ENCODE measurements at regions not wholly inside any gene's neighbourhood (a gene's known extent, or its start where the extent isn't known, plus 50 kb on each side); places are given as distances from the start of the nearest gene placed in this dataset.

DNA sequence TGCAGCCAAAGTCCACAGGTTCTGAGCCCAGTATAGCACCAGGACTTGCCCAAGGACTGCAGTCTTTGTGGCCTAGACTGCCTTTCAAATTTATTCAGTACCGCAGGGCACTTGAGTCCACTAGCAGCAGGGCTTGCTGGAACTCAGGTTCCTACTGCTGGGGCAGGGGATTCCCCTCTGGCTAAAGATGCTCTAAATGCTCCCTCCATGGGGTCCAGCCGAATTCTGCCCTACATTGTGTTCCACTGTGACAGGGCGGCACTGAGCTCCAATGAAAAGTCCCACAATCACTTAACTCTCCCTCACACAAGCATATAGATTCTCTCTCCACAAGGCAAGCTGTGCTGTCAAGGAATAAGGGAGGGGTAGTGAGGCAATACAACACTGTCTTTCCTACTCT lies 518.1 kb upstream of the VRK2 start:
- Histone ChIP-seq H3K4me1 (ENCODE audit: low read length) (no peaks in the 10 kb centered on the region), H3K9me2 (replicated peaks; ENCODE audit: insufficient read depth, low read length) (no peaks in the 10 kb centered on the region), H3K36me3 (replicated peaks; ENCODE audit: insufficient read depth, low read length) (no peaks in the 10 kb centered on the region), H3K79me2 (ENCODE audit: low read length) (no peaks in the 10 kb centered on the region), H3F3A (ENCODE audit: insufficient read depth, low read length) (no peaks in the 10 kb centered on the region), H3K9ac (ENCODE audit: low read length) (no peak overlapping the region), H2AFZ (ENCODE audit: low read length) (no peak overlapping the region), H3K4me3 (ENCODE audit: low read length) (no peak overlapping the region), H3K4me2 (ENCODE audit: low read depth, low read length) (no peak overlapping the region), H3K9me3 (replicated peaks; ENCODE audit: insufficient read depth, low read length) (no peaks in the 10 kb centered on the region), H3K27ac (ENCODE audit: low read length) (no peak overlapping the region), H4K20me1 (ENCODE audit: insufficient read depth, low read length) (no peaks in the 10 kb centered on the region), H3K27me3 (replicated peaks; ENCODE audit: insufficient read depth, low read length) (no peaks in the 10 kb centered on the region)
- TF ChIP-seq EZH2 (optimal IDR thresholded peaks at IDR 0.05; ENCODE audit: low read depth, low read length): no peak
- TF ChIP-seq, protein P1, sequence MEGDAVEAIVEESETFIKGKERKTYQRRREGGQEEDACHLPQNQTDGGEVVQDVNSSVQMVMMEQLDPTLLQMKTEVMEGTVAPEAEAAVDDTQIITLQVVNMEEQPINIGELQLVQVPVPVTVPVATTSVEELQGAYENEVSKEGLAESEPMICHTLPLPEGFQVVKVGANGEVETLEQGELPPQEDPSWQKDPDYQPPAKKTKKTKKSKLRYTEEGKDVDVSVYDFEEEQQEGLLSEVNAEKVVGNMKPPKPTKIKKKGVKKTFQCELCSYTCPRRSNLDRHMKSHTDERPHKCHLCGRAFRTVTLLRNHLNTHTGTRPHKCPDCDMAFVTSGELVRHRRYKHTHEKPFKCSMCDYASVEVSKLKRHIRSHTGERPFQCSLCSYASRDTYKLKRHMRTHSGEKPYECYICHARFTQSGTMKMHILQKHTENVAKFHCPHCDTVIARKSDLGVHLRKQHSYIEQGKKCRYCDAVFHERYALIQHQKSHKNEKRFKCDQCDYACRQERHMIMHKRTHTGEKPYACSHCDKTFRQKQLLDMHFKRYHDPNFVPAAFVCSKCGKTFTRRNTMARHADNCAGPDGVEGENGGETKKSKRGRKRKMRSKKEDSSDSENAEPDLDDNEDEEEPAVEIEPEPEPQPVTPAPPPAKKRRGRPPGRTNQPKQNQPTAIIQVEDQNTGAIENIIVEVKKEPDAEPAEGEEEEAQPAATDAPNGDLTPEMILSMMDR (IDR thresholded peaks at IDR 0.05; ENCODE audit: low read length): no peak
- no peak for TF ChIP-seq EZH2phosphoT487 (IDR thresholded peaks at IDR 0.05; ENCODE audit: low read length)
- DNase-seq: no peak

DNA sequence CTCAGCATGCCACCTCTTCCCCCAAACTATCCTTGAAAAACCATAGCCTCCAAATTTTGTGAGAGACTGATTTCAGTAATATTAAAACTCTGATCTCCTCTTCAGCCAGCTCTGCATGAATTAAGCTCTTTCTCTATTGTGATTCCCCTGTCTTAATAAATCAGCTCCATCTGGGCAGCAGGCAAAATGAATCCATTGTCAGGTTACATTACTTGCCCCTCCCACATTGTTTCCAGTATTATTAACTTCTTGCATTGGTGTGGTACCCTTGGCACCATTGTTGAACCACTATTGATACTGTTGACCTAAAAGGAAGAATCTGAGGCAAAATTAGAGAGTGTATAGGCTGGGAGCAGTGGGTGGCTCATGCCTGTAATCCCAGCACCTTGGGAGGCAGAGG lies 512.2 kb upstream of the VRK2 start:
- DNase-seq: no peak
- no peaks in the 10 kb centered on the region for H3K9me3 ChIP-seq (replicated peaks; ENCODE audit: insufficient read depth, low read length)
- no peaks in the 10 kb centered on the region for H4K20me1 ChIP-seq (ENCODE audit: insufficient read depth, low read length)
- H3K9ac ChIP-seq (ENCODE audit: low read length): no peak overlapping the region
- no peak overlapping the region for H3K4me3 ChIP-seq (ENCODE audit: low read length)
- no peak for TF ChIP-seq EZH2 (optimal IDR thresholded peaks at IDR 0.05; ENCODE audit: low read depth, low read length)
- TF ChIP-seq, protein P1 (IDR thresholded peaks at IDR 0.05; ENCODE audit: low read length): no peak
- no peak for TF ChIP-seq EZH2phosphoT487 (IDR thresholded peaks at IDR 0.05; ENCODE audit: low read length)
- no peaks in the 10 kb centered on the region for H3K4me1 ChIP-seq (ENCODE audit: low read length)
- H3K9me2 ChIP-seq (replicated peaks; ENCODE audit: insufficient read depth, low read length): no peaks in the 10 kb centered on the region
- no peaks in the 10 kb centered on the region for H3K27me3 ChIP-seq (replicated peaks; ENCODE audit: insufficient read depth, low read length)
- no peaks in the 10 kb centered on the region for H3K79me2 ChIP-seq (ENCODE audit: low read length)
- H3F3A ChIP-seq (ENCODE audit: insufficient read depth, low read length): no peaks in the 10 kb centered on the region
- no peak overlapping the region for H3K4me2 ChIP-seq (ENCODE audit: low read depth, low read length)
- no peaks in the 10 kb centered on the region for H3K36me3 ChIP-seq (replicated peaks; ENCODE audit: insufficient read depth, low read length)
- no peak overlapping the region for H3K27ac ChIP-seq (ENCODE audit: low read length)
- no peak overlapping the region for H2AFZ ChIP-seq (ENCODE audit: low read length)

DNA sequence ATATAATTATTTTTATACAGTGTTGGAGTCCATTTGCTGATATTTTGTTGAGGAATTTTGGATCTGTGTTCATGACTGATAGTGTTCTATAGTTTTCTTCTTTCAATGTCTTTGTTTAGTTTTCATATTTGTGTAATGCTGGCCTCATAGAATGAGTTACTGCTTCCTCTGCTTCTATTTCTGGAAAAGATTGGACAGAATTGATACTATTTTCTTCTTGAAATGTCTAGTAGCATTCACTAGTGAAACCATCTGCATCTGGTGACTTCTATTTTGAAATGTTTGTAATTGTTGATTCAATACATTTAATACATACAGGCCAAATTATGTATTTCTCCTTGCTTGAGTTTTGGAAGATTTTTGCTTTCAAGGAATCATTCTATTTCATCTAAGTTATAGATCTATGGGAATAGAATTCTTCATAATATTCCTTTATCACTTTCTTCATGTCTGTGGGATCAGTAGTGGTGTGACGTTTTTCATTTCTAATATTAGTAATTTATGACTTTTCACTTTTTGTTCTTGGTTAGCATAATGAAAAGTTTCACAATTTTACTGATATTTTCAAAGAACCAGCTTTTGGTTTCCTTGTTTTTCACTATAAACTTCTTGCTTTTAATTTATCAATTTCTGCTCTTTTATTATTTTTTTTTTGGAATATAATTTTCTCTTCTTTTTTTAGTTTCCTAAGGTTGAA lies 509.9 kb upstream of the VRK2 start:
- no peak for DNase-seq
- no peaks in the 10 kb centered on the region for H3K36me3 ChIP-seq (replicated peaks; ENCODE audit: insufficient read depth, low read length)
- no peaks in the 10 kb centered on the region for H3K9me2 ChIP-seq (replicated peaks; ENCODE audit: insufficient read depth, low read length)
- H2AFZ ChIP-seq (ENCODE audit: low read length): no peak overlapping the region
- no peaks in the 10 kb centered on the region for H3K4me1 ChIP-seq (ENCODE audit: low read length)
- no peaks in the 10 kb centered on the region for H3K9me3 ChIP-seq (replicated peaks; ENCODE audit: insufficient read depth, low read length)
- H3K27me3 ChIP-seq (replicated peaks; ENCODE audit: insufficient read depth, low read length): no peaks in the 10 kb centered on the region
- no peak for TF ChIP-seq EZH2 (optimal IDR thresholded peaks at IDR 0.05; ENCODE audit: low read depth, low read length)
- TF ChIP-seq, protein P1 (IDR thresholded peaks at IDR 0.05; ENCODE audit: low read length): no peak
- no peaks in the 10 kb centered on the region for H4K20me1 ChIP-seq (ENCODE audit: insufficient read depth, low read length)
- H3K4me2 ChIP-seq (ENCODE audit: low read depth, low read length): no peak overlapping the region
- no peak overlapping the region for H3K4me3 ChIP-seq (ENCODE audit: low read length)
- H3K9ac ChIP-seq (ENCODE audit: low read length): no peak overlapping the region
- no peak overlapping the region for H3K27ac ChIP-seq (ENCODE audit: low read length)
- H3F3A ChIP-seq (ENCODE audit: insufficient read depth, low read length): no peaks in the 10 kb centered on the region
- no peaks in the 10 kb centered on the region for H3K79me2 ChIP-seq (ENCODE audit: low read length)
